ENCODE measurements at regions not wholly inside any gene's neighbourhood (a gene's known extent, or its start where the extent isn't known, plus 50 kb on each side); places are given as distances from the start of the nearest gene placed in this dataset.

- TF ChIP-seq, protein P1, sequence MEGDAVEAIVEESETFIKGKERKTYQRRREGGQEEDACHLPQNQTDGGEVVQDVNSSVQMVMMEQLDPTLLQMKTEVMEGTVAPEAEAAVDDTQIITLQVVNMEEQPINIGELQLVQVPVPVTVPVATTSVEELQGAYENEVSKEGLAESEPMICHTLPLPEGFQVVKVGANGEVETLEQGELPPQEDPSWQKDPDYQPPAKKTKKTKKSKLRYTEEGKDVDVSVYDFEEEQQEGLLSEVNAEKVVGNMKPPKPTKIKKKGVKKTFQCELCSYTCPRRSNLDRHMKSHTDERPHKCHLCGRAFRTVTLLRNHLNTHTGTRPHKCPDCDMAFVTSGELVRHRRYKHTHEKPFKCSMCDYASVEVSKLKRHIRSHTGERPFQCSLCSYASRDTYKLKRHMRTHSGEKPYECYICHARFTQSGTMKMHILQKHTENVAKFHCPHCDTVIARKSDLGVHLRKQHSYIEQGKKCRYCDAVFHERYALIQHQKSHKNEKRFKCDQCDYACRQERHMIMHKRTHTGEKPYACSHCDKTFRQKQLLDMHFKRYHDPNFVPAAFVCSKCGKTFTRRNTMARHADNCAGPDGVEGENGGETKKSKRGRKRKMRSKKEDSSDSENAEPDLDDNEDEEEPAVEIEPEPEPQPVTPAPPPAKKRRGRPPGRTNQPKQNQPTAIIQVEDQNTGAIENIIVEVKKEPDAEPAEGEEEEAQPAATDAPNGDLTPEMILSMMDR (conservative IDR thresholded peaks at IDR 0.05): peak; percentile 78
- no peak for TF ChIP-seq ZFX (IDR thresholded peaks at IDR 0.05)
Observed at GRCh38 chr17:54172096-54172984, 349.6 kb downstream of the KIF2B start.

All from C4-2B (cell line).